H1 (cell line): ENCODE measurements at regions not wholly inside any gene's neighbourhood (a gene's known extent, or its start where the extent isn't known, plus 50 kb on each side); places are given as distances from the start of the nearest gene placed in this dataset.

ENCODE experiments used
- CREB1 ChIP-seq: IDR thresholded peaks from 2 replicates; pipeline ENCODE4 v1.6.1; 2012; ENCODE audit warnings: inconsistent platforms
- RAD21 ChIP-seq, 2 experiments: IDR thresholded peaks in 1 of 2; conservative IDR thresholded peaks in 1 of 2; 2 replicates each; pipeline ENCODE4 v1.6.1; 2011; ENCODE audit warnings: low read depth in 2 of 2, low read length in 2 of 2, improper control_type of control experiment in 1 of 2, inconsistent platforms in 1 of 2, mild to moderate bottlenecking in 1 of 2, moderate library complexity in 1 of 2
- RNF2 ChIP-seq: fragments of 200-900, 300-1000 bp; sonication (generic); IDR thresholded peaks from 2 replicates; pipeline ENCODE4 v1.7.1; 2016; ENCODE audit warnings: borderline replicate concordance, low read depth, mild to moderate bottlenecking, antibody characterized with exemption, low read length; ENCODE audit not compliant: poor library complexity, severe bottlenecking; ENCODE audit errors: missing control alignments
- SP1 ChIP-seq: IDR thresholded peaks from 2 replicates; pipeline ENCODE4 v1.6.1; 2011; ENCODE audit warnings: low read depth, low read length
- TAF7 ChIP-seq: optimal IDR thresholded peaks from 2 replicates; pipeline ENCODE3; 2011; ENCODE audit warnings: low read depth, mild to moderate bottlenecking, inconsistent platforms, low read length, moderate library complexity, borderline replicate concordance
- ZNF274 ChIP-seq: IDR thresholded peaks from 2 replicates; pipeline ENCODE4 v1.7.0; 2012; ENCODE audit warnings: low read length, borderline replicate concordance; ENCODE audit errors: extremely low read depth
- TF ChIP-seq, protein P1 (sequence below): IDR thresholded peaks from 2 replicates; pipeline ENCODE4 v1.6.1; 2011; ENCODE audit warnings: low read length, improper control_type of control experiment

GRCh38 chr4:103947617-103948016 lies 227.8 kb upstream of the TACR3 start (continued):
- TF ChIP-seq, protein P1, sequence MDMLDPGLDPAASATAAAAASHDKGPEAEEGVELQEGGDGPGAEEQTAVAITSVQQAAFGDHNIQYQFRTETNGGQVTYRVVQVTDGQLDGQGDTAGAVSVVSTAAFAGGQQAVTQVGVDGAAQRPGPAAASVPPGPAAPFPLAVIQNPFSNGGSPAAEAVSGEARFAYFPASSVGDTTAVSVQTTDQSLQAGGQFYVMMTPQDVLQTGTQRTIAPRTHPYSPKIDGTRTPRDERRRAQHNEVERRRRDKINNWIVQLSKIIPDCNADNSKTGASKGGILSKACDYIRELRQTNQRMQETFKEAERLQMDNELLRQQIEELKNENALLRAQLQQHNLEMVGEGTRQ: no peak
- TF ChIP-seq RNF2 (no peak), TAF7 (no peak), CREB1 (no peak), ZNF274 (no peak), SP1 (no peak), RAD21 (IDR thresholded peaks at IDR 0.05 in 1 of 2, conservative IDR thresholded peaks at IDR 0.05 in 1 of 2; ENCODE audit: low read depth in 2 of 2, low read length in 2 of 2) (no peak)
